Peyer's patch (tissue), 4 donors: ENCODE measurements at regions not wholly inside any gene's neighbourhood (a gene's known extent, or its start where the extent isn't known, plus 50 kb on each side); places are given as distances from the start of the nearest gene placed in this dataset.

ENCODE experiments used
- DNase-seq, 3 donors: peaks; one replicate each; pipeline ENCODE4 v3.0.0-alpha.2; 2017 to 2019
- H3K27ac ChIP-seq, 4 donors: fragments of 200-600 bp; sonication (generic); one replicate each; pipeline ENCODE4 v1.5.1; 2016 to 2019
- H3K27me3 ChIP-seq, 2 donors: fragments of 200-600 bp; sonication (generic); one replicate each; pipeline ENCODE4 v1.5.1; 2019
- H3K36me3 ChIP-seq, 3 donors: fragments of 200-600 bp; sonication (generic); one replicate each; pipeline ENCODE4 v1.5.1; 2016 to 2019
- H3K4me1 ChIP-seq, 4 donors: fragments of 200-600 bp; sonication (generic); one replicate each; pipeline ENCODE4 v1.5.1; 2016 to 2019
- H3K4me3 ChIP-seq, 4 donors: fragments of 200-600 bp; sonication (generic); 1 replicate in 3 of 4; 2 replicates in 1 of 4; pipeline ENCODE4 v1.5.1; 2016 to 2019; ENCODE audit warnings: mild to moderate bottlenecking in 1 of 4
- H3K9me3 ChIP-seq, 4 donors: fragments of 200-600 bp; sonication (generic); one replicate each; pipeline ENCODE4 v1.5.1; 2016 to 2019; ENCODE audit warnings: mild to moderate bottlenecking in 1 of 4
- CTCF ChIP-seq, 6 experiments: fragments of 450-650 bp in 4 of 6; fragments of 200-600 bp in 2 of 6; sonication (generic) in 1 of 6; IDR thresholded peaks; one replicate each; pipeline ENCODE4 v1.5.1; 2017 to 2019; ENCODE audit warnings: antibody characterized with exemption in 6 of 6, mild to moderate bottlenecking in 3 of 6, moderate library complexity in 1 of 6
- POLR2A ChIP-seq, 2 donors: fragments of 450-650 bp; IDR thresholded peaks; one replicate each; pipeline ENCODE4 v1.5.1; 2017; ENCODE audit warnings: antibody characterized with exemption in 2 of 2, mild to moderate bottlenecking in 2 of 2, moderate library complexity in 2 of 2

- Histone ChIP-seq H3K4me1 (no peaks in the 10 kb centered on the region), H3K4me3 (no peak overlapping the region), H3K27me3 (no peaks in the 10 kb centered on the region), H3K9me3 (no peaks in the 10 kb centered on the region), H3K36me3 (no peaks in the 10 kb centered on the region), H3K27ac (no peak overlapping the region)
- no peak for DNase-seq
- TF ChIP-seq CTCF (IDR thresholded peaks at IDR 0.05) (no peak), POLR2A (IDR thresholded peaks at IDR 0.05) (no peak)
Measured at GRCh38 chr6:92174398-92175073, 1244.8 kb downstream of the EPHA7 start.

- Histone ChIP-seq H3K4me1 (no peaks in the 10 kb centered on the region), H3K4me3 (no peak overlapping the region), H3K27me3 (no peaks in the 10 kb centered on the region), H3K9me3 (no peaks in the 10 kb centered on the region), H3K36me3 (no peaks in the 10 kb centered on the region), H3K27ac (no peak overlapping the region)
- TF ChIP-seq POLR2A (IDR thresholded peaks at IDR 0.05): no peak
- TF ChIP-seq CTCF (IDR thresholded peaks at IDR 0.05): no peak
- DNase-seq: no peak
Measured at GRCh38 chr6:92169506-92169905, 1249.9 kb downstream of the EPHA7 start.

GRCh38 chr6:92166666-92167065 is 1252.7 kb downstream of the EPHA7 start:
- H3K27ac ChIP-seq: no peak overlapping the region
- no peaks in the 10 kb centered on the region for H3K27me3 ChIP-seq
- no peaks in the 10 kb centered on the region for H3K9me3 ChIP-seq
- TF ChIP-seq CTCF (IDR thresholded peaks at IDR 0.05) (no peak), POLR2A (IDR thresholded peaks at IDR 0.05) (no peak)
- H3K4me1 ChIP-seq: no peaks in the 10 kb centered on the region
- H3K36me3 ChIP-seq: no peaks in the 10 kb centered on the region
- no peak for DNase-seq
- no peak overlapping the region for H3K4me3 ChIP-seq

- no peaks in the 10 kb centered on the region for H3K27me3 ChIP-seq
- H3K9me3 ChIP-seq: no peaks in the 10 kb centered on the region
- H3K36me3 ChIP-seq: no peaks in the 10 kb centered on the region
- TF ChIP-seq CTCF (IDR thresholded peaks at IDR 0.05): no peak
- TF ChIP-seq POLR2A (IDR thresholded peaks at IDR 0.05): no peak
- no peak for DNase-seq
- no peaks in the 10 kb centered on the region for H3K4me1 ChIP-seq
- H3K4me3 ChIP-seq: no peak overlapping the region
- H3K27ac ChIP-seq: no peak overlapping the region
Measured at GRCh38 chr6:92161953-92162352, 1257.4 kb downstream of the EPHA7 start.

- no peak for DNase-seq
- H3K27ac ChIP-seq: no peak overlapping the region
- H3K36me3 ChIP-seq: no peaks in the 10 kb centered on the region
- no peaks in the 10 kb centered on the region for H3K4me1 ChIP-seq
- H3K4me3 ChIP-seq: no peak overlapping the region
- no peaks in the 10 kb centered on the region for H3K27me3 ChIP-seq
- H3K9me3 ChIP-seq: no peaks in the 10 kb centered on the region
- TF ChIP-seq POLR2A (IDR thresholded peaks at IDR 0.05) (no peak), CTCF (IDR thresholded peaks at IDR 0.05) (no peak)
Measured at GRCh38 chr6:92160226-92160625, 1259.1 kb downstream of the EPHA7 start.

- no peak overlapping the region for H3K4me3 ChIP-seq
- H3K27ac ChIP-seq: no peak overlapping the region
- H3K4me1 ChIP-seq: no peaks in the 10 kb centered on the region
- no peaks in the 10 kb centered on the region for H3K9me3 ChIP-seq
- DNase-seq: no peak
- no peaks in the 10 kb centered on the region for H3K27me3 ChIP-seq
- H3K36me3 ChIP-seq: no peaks in the 10 kb centered on the region
- TF ChIP-seq CTCF (IDR thresholded peaks at IDR 0.05) (no peak), POLR2A (IDR thresholded peaks at IDR 0.05) (no peak)
Measured at GRCh38 chr6:92159046-92159445, 1260.3 kb downstream of the EPHA7 start.
